CD4-positive, alpha-beta T cell (primary cell): ENCODE measurements at regions not wholly inside any gene's neighbourhood (a gene's known extent, or its start where the extent isn't known, plus 50 kb on each side); places are given as distances from the start of the nearest gene placed in this dataset.

Experiments used
- ATAC-seq: fragments of 200-7000 bp; cut with Tn5 transposase; one replicate; pipeline ENCODE4 v1.10.0; 2022; ENCODE audit warnings: mild to moderate bottlenecking; ENCODE audit not compliant: poor library complexity
- CTCF ChIA-PET: fragments of 350-600 bp; sonication (Branson Sonifier 250); formaldehyde crosslinking; loops from one replicate; lab custom pipeline; 2021; ENCODE audit warnings: antibody characterized with exemption, inconsistent platforms; lab: Charles Lee
- POLR2A ChIA-PET: fragments of 350-600 bp; sonication (Branson Sonifier 250); formaldehyde crosslinking; loops from one replicate; lab custom pipeline; 2021; ENCODE audit warnings: antibody characterized with exemption, inconsistent platforms; lab: Charles Lee
- DNase-seq, 14 experiments: peaks; one replicate each; pipeline ENCODE4 v3.0.0-alpha.2; 2013 to 2020; ENCODE audit warnings: mixed read lengths in 2 of 14
- H3K27ac ChIP-seq, 2 donors: one replicate each; pipeline versions ENCODE4 v1.5.1 to v1.7.0; 2013; ENCODE audit warnings: low read length in 2 of 2, low read depth in 1 of 2, mild to moderate bottlenecking in 1 of 2
- H3K27me3 ChIP-seq, 2 experiments: 1 replicate in 1 of 2; 2 replicates in 1 of 2; pipeline versions ENCODE4 v1.6.1 to v1.7.0; 2013; ENCODE audit warnings: low read length in 2 of 2, control low read depth in 1 of 2, mild to moderate bottlenecking in 1 of 2, moderate library complexity in 1 of 2; ENCODE audit not compliant: insufficient read depth in 2 of 2, control insufficient read depth in 1 of 2
- H3K36me3 ChIP-seq: one replicate; pipeline ENCODE4 v1.6.1; 2013; ENCODE audit warnings: low read length, control low read depth; ENCODE audit not compliant: insufficient read depth
- H3K4me1 ChIP-seq: one replicate; pipeline ENCODE4 v1.6.1; 2013; ENCODE audit warnings: low read length, control low read depth; ENCODE audit not compliant: insufficient read depth
- H3K4me3 ChIP-seq: one replicate; pipeline ENCODE4 v1.5.1; 2013; ENCODE audit warnings: mild to moderate bottlenecking, low read length, moderate library complexity
- H3K9me3 ChIP-seq, 2 experiments: 1 replicate in 1 of 2; 2 replicates in 1 of 2; pipeline versions ENCODE4 v1.6.1 to v1.7.0; 2013; ENCODE audit warnings: low read length in 2 of 2, mild to moderate bottlenecking in 2 of 2, control low read depth in 1 of 2, moderate library complexity in 1 of 2; ENCODE audit not compliant: control insufficient read depth in 1 of 2, insufficient read depth in 1 of 2
- H3K27ac Mint-ChIP-seq: one replicate; pipeline ENCODE4 v1.8.0; 2020; ENCODE audit warnings: mixed read lengths
- H3K27me3 Mint-ChIP-seq: one replicate; pipeline ENCODE4 v1.8.0; 2021; ENCODE audit warnings: mixed read lengths
- H3K36me3 Mint-ChIP-seq: one replicate; pipeline ENCODE4 v1.8.0; 2021; ENCODE audit warnings: low read depth, mixed read lengths
- H3K4me1 Mint-ChIP-seq: one replicate; pipeline ENCODE4 v1.8.0; 2021; ENCODE audit warnings: low read depth, mixed read lengths
- H3K4me3 Mint-ChIP-seq: one replicate; pipeline ENCODE4 v1.8.0; 2020; ENCODE audit warnings: mild to moderate bottlenecking, mixed read lengths
- H3K9me3 Mint-ChIP-seq: one replicate; pipeline ENCODE4 v1.8.0; 2020; ENCODE audit warnings: mixed read lengths
- intact Hi-C, 2 experiments: fragments of 100-400 bp; cut with DNase I in 1 of 2; cut with micrococcal nuclease in 1 of 2; formaldehyde crosslinking; loops; one replicate each; pipeline versions ENCODE4 v1.15.1 to v1.9.0; 2023 to 2025; cut with DNase I, micrococcal nuclease
- TF ChIP-seq, protein P1 (sequence below): fragments of 200-600 bp; IDR thresholded peaks from one replicate; pipeline ENCODE4 v1.8.0; 2022; ENCODE audit warnings: antibody characterized with exemption, mild to moderate bottlenecking

DNA sequence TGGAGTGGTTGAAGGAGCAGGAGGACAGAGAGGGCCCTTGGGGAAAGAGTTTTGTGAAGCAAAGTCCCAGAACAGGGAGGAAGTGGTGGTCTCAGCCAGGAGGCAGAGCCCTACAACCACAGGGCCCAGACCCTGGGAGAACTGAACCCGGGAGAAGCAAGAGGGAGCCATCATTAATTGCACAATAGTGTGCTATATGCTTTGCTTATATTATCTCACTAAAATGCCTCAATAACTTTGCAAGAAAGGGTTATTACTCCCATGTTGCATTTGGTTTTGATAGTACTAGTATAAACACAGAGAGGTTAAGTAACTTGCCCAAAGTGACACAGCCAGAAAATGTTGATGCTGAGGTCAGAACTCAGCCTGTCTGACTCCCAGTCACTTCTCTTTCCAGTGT lies 124.3 kb downstream of the FOXD2 start:
- no peak for DNase-seq
- H3K9me3 ChIP-seq = no peaks in the 10 kb centered on the region
- no peak for ATAC-seq
- H3K4me3 ChIP-seq = no peak overlapping the region
- POLR2A ChIA-PET = no interaction called here
- no peaks in the 10 kb centered on the region for H3K36me3 Mint-ChIP-seq
- H3K4me3 Mint-ChIP-seq = no peak overlapping the region
- no peaks in the 10 kb centered on the region for H3K36me3 ChIP-seq
- H3K27ac Mint-ChIP-seq = no peak overlapping the region
- TF ChIP-seq, protein P1, sequence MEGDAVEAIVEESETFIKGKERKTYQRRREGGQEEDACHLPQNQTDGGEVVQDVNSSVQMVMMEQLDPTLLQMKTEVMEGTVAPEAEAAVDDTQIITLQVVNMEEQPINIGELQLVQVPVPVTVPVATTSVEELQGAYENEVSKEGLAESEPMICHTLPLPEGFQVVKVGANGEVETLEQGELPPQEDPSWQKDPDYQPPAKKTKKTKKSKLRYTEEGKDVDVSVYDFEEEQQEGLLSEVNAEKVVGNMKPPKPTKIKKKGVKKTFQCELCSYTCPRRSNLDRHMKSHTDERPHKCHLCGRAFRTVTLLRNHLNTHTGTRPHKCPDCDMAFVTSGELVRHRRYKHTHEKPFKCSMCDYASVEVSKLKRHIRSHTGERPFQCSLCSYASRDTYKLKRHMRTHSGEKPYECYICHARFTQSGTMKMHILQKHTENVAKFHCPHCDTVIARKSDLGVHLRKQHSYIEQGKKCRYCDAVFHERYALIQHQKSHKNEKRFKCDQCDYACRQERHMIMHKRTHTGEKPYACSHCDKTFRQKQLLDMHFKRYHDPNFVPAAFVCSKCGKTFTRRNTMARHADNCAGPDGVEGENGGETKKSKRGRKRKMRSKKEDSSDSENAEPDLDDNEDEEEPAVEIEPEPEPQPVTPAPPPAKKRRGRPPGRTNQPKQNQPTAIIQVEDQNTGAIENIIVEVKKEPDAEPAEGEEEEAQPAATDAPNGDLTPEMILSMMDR = no peak
- H3K4me1 ChIP-seq = no peaks in the 10 kb centered on the region
- no peaks in the 10 kb centered on the region for H3K4me1 Mint-ChIP-seq
- intact Hi-C loops = no loop called here
- no peaks in the 10 kb centered on the region for H3K9me3 Mint-ChIP-seq
- H3K27me3 Mint-ChIP-seq = peaks cover 40% of the 10 kb centered on the region
- H3K27ac ChIP-seq = no peak overlapping the region
- H3K27me3 ChIP-seq = peaks cover 5 to 15% of the 10 kb centered on the region in 2 experiments
- CTCF ChIA-PET = no interaction called here

DNA sequence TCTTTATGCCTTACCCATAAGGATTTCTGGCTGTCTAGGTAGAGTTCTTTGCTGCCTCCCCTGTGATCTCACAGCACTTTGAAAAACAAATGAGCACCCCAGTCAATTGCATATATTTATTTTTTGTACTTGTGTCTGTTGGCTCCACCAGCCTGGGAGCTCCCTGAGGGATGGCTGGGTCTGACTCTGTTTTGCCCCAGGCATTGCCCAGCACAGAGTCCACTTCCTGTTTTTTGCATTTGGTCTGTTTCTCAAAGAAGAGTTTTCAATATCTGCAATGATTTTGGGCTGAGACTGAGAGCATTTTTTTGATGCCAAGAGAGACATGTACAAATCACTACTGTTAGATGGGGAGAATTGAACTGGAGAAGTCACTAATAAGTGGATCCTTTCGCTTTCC lies 125.0 kb downstream of the FOXD2 start:
- Mint-ChIP-seq H3K27ac (no peak overlapping the region), H3K9me3 (no peaks in the 10 kb centered on the region), H3K27me3 (peaks cover 35% of the 10 kb centered on the region), H3K4me1 (no peaks in the 10 kb centered on the region), H3K36me3 (no peaks in the 10 kb centered on the region), H3K4me3 (no peak overlapping the region)
- H3K27ac ChIP-seq = no peak overlapping the region
- no peaks in the 10 kb centered on the region for H3K9me3 ChIP-seq
- peaks cover 5 to 15% of the 10 kb centered on the region in 2 experiments for H3K27me3 ChIP-seq
- ATAC-seq (no peak), DNase-seq (no peak)
- H3K36me3 ChIP-seq = no peaks in the 10 kb centered on the region
- no peak overlapping the region for H3K4me3 ChIP-seq
- TF ChIP-seq, protein P1 = no peak
- no peaks in the 10 kb centered on the region for H3K4me1 ChIP-seq
- CTCF ChIA-PET = no interaction called here
- intact Hi-C loops = no loop called here
- POLR2A ChIA-PET = no interaction called here

DNA sequence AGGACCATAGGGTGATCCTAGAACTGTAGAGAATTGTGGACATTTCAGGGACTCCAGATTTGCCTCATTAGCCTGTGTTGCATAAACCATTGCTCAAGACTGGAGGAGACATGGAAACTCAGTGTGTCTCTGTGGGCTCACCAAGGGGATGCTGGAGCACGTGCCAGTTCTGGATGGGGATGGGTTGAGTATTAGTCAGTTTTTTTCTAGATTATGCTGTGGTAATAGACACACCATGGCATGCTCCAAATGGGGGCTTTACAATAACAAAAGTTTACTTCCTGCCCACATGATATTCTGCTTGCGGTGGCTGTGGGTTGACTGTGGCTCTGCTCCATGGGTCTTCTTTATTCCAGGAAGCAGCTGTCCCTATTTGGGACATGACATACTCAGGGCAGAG lies 125.4 kb downstream of the FOXD2 start:
- Histone ChIP-seq H3K4me1 (no peaks in the 10 kb centered on the region), H3K27me3 (peaks cover 5 to 15% of the 10 kb centered on the region in 2 experiments), H3K4me3 (no peak overlapping the region), H3K9me3 (no peaks in the 10 kb centered on the region), H3K36me3 (no peaks in the 10 kb centered on the region), H3K27ac (no peak overlapping the region)
- Mint-ChIP-seq H3K27me3 (peaks cover 35% of the 10 kb centered on the region), H3K4me3 (no peak overlapping the region), H3K27ac (no peak overlapping the region), H3K36me3 (no peaks in the 10 kb centered on the region), H3K9me3 (no peaks in the 10 kb centered on the region), H3K4me1 (no peaks in the 10 kb centered on the region)
- ATAC-seq = no peak
- TF ChIP-seq, protein P1 = no peak
- DNase-seq = no peak
- intact Hi-C loops = no loop called here
- POLR2A ChIA-PET = no interaction called here
- CTCF ChIA-PET = no interaction called here
